Mesenchymal stem cell (in vitro differentiated cells and primary cell): ENCODE measurements at regions not wholly inside any gene's neighbourhood (a gene's known extent, or its start where the extent isn't known, plus 50 kb on each side); places are given as distances from the start of the nearest gene placed in this dataset.

Experiments used
- DNase-seq: peaks from one replicate; pipeline ENCODE4 v3.0.0-alpha.2; 2013
- H2AFZ ChIP-seq: one replicate; pipeline ENCODE4 v1.6.1; 2013; ENCODE audit warnings: low read depth, mild to moderate bottlenecking, control low read depth, inconsistent platforms, low read length, moderate library complexity
- H2AK5ac ChIP-seq: 2 replicates; pipeline ENCODE4 v1.6.1; 2013; ENCODE audit warnings: low read length, moderate library complexity, mild to moderate bottlenecking, inconsistent platforms; ENCODE audit not compliant: severe bottlenecking
- H2BK120ac ChIP-seq: one replicate; pipeline ENCODE4 v1.6.1; 2013; ENCODE audit warnings: low read depth, mild to moderate bottlenecking, inconsistent platforms, low read length, moderate library complexity
- H2BK12ac ChIP-seq, 2 experiments: one replicate each; pipeline ENCODE4 v1.6.1; 2013; ENCODE audit warnings: inconsistent platforms in 2 of 2, low read length in 2 of 2, mild to moderate bottlenecking in 2 of 2, moderate library complexity in 2 of 2, control low read depth in 1 of 2
- H2BK15ac ChIP-seq: one replicate; pipeline ENCODE4 v1.6.1; 2013; ENCODE audit warnings: mild to moderate bottlenecking, low read depth, inconsistent platforms; ENCODE audit not compliant: poor library complexity, severe bottlenecking
- H2BK5ac ChIP-seq: 2 replicates; pipeline ENCODE4 v1.6.1; 2013; ENCODE audit warnings: low read depth, mild to moderate bottlenecking, low read length, control low read depth, inconsistent platforms; ENCODE audit not compliant: poor library complexity, severe bottlenecking
- H3K14ac ChIP-seq, 2 experiments: one replicate each; pipeline ENCODE4 v1.6.1; 2013; ENCODE audit warnings: inconsistent platforms in 2 of 2, low read length in 2 of 2, control low read depth in 1 of 2, mild to moderate bottlenecking in 1 of 2, moderate library complexity in 1 of 2
- H3K18ac ChIP-seq, 2 experiments: one replicate each; pipeline ENCODE4 v1.6.1; 2013; ENCODE audit warnings: inconsistent platforms in 2 of 2, low read length in 2 of 2, control low read depth in 1 of 2, low read depth in 1 of 2, mild to moderate bottlenecking in 1 of 2
- H3K23ac ChIP-seq, 2 experiments: one replicate each; pipeline ENCODE4 v1.6.1; 2013; ENCODE audit warnings: inconsistent platforms in 2 of 2, low read length in 2 of 2, mild to moderate bottlenecking in 2 of 2, moderate library complexity in 2 of 2, control low read depth in 1 of 2
- H3K27ac ChIP-seq: 2 replicates; pipeline ENCODE4 v1.5.1; 2013; ENCODE audit warnings: mild to moderate bottlenecking, moderate library complexity, low read length, control low read depth, inconsistent platforms; ENCODE audit not compliant: poor library complexity, severe bottlenecking
- H3K27me3 ChIP-seq, 2 experiments: 2 replicates each; pipeline versions ENCODE4 v1.6.1 to v1.7.0; 2013; ENCODE audit warnings: low read length in 2 of 2, mild to moderate bottlenecking in 2 of 2, moderate library complexity in 2 of 2, control low read depth in 1 of 2, inconsistent platforms in 1 of 2; ENCODE audit not compliant: control insufficient read depth in 1 of 2, insufficient read depth in 1 of 2
- H3K36me3 ChIP-seq, 2 experiments: 2 replicates each; pipeline versions ENCODE4 v1.6.1 to v1.7.0; 2013; ENCODE audit warnings: low read length in 2 of 2, control low read depth in 1 of 2, inconsistent platforms in 1 of 2, low read depth in 1 of 2, mild to moderate bottlenecking in 1 of 2; ENCODE audit not compliant: insufficient read depth in 2 of 2, control insufficient read depth in 1 of 2
- H3K4ac ChIP-seq, 2 experiments: one replicate each; pipeline ENCODE4 v1.6.1; 2013; ENCODE audit warnings: inconsistent platforms in 2 of 2, low read length in 2 of 2, mild to moderate bottlenecking in 2 of 2, moderate library complexity in 2 of 2, control low read depth in 1 of 2, low read depth in 1 of 2
- H3K4me1 ChIP-seq: 2 replicates; pipeline ENCODE4 v1.6.1; 2013; ENCODE audit warnings: low read depth, low read length, control low read depth; ENCODE audit not compliant: control insufficient read depth, insufficient read depth
- H3K4me2 ChIP-seq: 2 replicates; pipeline ENCODE4 v1.6.1; 2013; ENCODE audit warnings: low read length, mild to moderate bottlenecking, inconsistent platforms; ENCODE audit not compliant: poor library complexity, severe bottlenecking
- H3K4me3 ChIP-seq, 2 experiments: 2 replicates each; pipeline versions ENCODE4 v1.5.1 to v1.7.0; 2013; ENCODE audit warnings: low read length in 2 of 2, mild to moderate bottlenecking in 2 of 2, control low read depth in 1 of 2, low read depth in 1 of 2; ENCODE audit not compliant: insufficient read depth in 1 of 2
- H3K79me1 ChIP-seq: replicated peaks from 2 replicates; pipeline ENCODE4 v1.6.1; 2013; ENCODE audit warnings: mild to moderate bottlenecking, control low read depth, low read length, inconsistent platforms; ENCODE audit not compliant: poor library complexity, severe bottlenecking
- H3K9ac ChIP-seq: 2 replicates; pipeline ENCODE4 v1.7.0; 2013; ENCODE audit warnings: mild to moderate bottlenecking, low read length, moderate library complexity
- H3K9me3 ChIP-seq: 2 replicates; pipeline ENCODE4 v1.7.0; 2013; ENCODE audit warnings: mild to moderate bottlenecking, low read length; ENCODE audit not compliant: control insufficient read depth
- H4K8ac ChIP-seq: one replicate; pipeline ENCODE4 v1.6.1; 2013; ENCODE audit warnings: inconsistent platforms, mild to moderate bottlenecking, low read length, moderate library complexity
- H4K91ac ChIP-seq: one replicate; pipeline ENCODE4 v1.6.1; 2013; ENCODE audit warnings: mild to moderate bottlenecking, low read length, inconsistent platforms
- WGBS: methylation state at CpG from one replicate; pipeline ENCODE4 v1.1.7; 2013; ENCODE audit warnings: mixed read lengths; 5-methylcytosine and 5-hydroxymethylcytosine counted together

DNA sequence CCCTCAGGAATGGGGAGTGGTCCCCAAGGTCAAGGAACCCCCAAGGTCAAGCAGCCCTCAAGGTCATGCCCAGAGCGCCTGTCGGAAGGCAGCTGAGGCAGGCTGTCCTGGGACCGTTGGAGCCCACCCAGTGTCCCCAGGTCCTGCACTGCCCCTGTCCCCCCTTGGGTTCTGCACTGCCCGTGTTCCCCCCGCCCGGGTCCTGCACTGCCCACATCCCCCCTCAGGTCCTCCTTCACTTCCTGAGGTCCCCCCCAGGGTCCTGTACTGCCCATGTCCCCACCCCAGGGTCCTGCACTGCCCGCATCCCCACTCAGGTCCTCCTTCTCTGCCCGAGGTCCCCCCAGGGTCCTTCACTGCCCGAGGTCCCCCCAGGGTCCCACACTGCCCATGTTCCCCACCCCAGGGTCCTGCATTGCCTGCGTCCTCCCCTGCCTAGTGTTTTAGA is 1073.0 kb downstream of the BRD1 start:
- Histone ChIP-seq H3K4ac (no peak overlapping the region), H2AK5ac (no peak overlapping the region), H3K36me3 (no peaks in the 10 kb centered on the region), H3K27me3 (no peaks in the 10 kb centered on the region), H4K8ac (no peak overlapping the region), H3K79me1 (no peaks in the 10 kb centered on the region), H2BK12ac (no peak overlapping the region), H3K9ac (no peak overlapping the region), H2AFZ (no peak overlapping the region), H3K4me1 (peaks cover 2% of the 10 kb centered on the region), H2BK15ac (no peak overlapping the region), H4K91ac (no peak overlapping the region), H3K4me2 (no peak overlapping the region), H3K23ac (no peak overlapping the region), H3K14ac (no peak overlapping the region), H3K9me3 (no peaks in the 10 kb centered on the region), H3K18ac (no peak overlapping the region), H2BK5ac (no peak overlapping the region), H3K27ac (no peak overlapping the region), H3K4me3 (no peak overlapping the region), H2BK120ac (no peak overlapping the region)
- DNase-seq, result no peak
- WGBS, result 87% methylated on average over 7 of the region's 10 CpGs

- Histone ChIP-seq H2BK12ac (no peak overlapping the region), H4K91ac (peak overlapping the region; percentile 43), H2BK15ac (no peak overlapping the region), H3K4me2 (no peak overlapping the region), H3K4me1 (peaks cover 2% of the 10 kb centered on the region), H3K9me3 (no peaks in the 10 kb centered on the region), H3K27ac (no peak overlapping the region), H3K18ac (no peak overlapping the region), H2AFZ (no peak overlapping the region), H3K4ac (no peak overlapping the region), H3K27me3 (no peaks in the 10 kb centered on the region), H4K8ac (no peak overlapping the region), H2BK5ac (no peak overlapping the region), H3K79me1 (no peaks in the 10 kb centered on the region), H3K4me3 (no peak overlapping the region), H2BK120ac (no peak overlapping the region), H3K14ac (no peak overlapping the region), H3K36me3 (no peaks in the 10 kb centered on the region), H3K23ac (no peak overlapping the region), H3K9ac (no peak overlapping the region), H2AK5ac (no peak overlapping the region)
- 87% methylated on average over 25 of the region's 25 CpGs for WGBS
- DNase-seq, result no peak
Observed at GRCh38 chr22:48753752-48754517, 1073.7 kb downstream of the BRD1 start.

GRCh38 chr22:48753381-48753730 is 1074.3 kb downstream of the BRD1 start:
- no peaks in the 10 kb centered on the region for H3K9me3 ChIP-seq
- WGBS, result 85% methylated on average over 10 of the region's 10 CpGs
- no peak overlapping the region for H3K23ac ChIP-seq
- no peak overlapping the region for H3K4me2 ChIP-seq
- H2BK12ac ChIP-seq, result no peak overlapping the region
- H3K14ac ChIP-seq, result no peak overlapping the region
- no peak overlapping the region for H4K91ac ChIP-seq
- peaks cover 2% of the 10 kb centered on the region for H3K4me1 ChIP-seq
- H3K79me1 ChIP-seq, result no peaks in the 10 kb centered on the region
- H4K8ac ChIP-seq, result no peak overlapping the region
- H2BK15ac ChIP-seq, result no peak overlapping the region
- DNase-seq, result no peak
- H2BK120ac ChIP-seq, result no peak overlapping the region
- no peaks in the 10 kb centered on the region for H3K36me3 ChIP-seq
- no peak overlapping the region for H3K9ac ChIP-seq
- H2BK5ac ChIP-seq, result no peak overlapping the region
- no peaks in the 10 kb centered on the region for H3K27me3 ChIP-seq
- no peak overlapping the region for H2AK5ac ChIP-seq
- H3K4me3 ChIP-seq, result peak overlapping the region in 1 of 2 experiments; percentile 6
- H2AFZ ChIP-seq, result no peak overlapping the region
- H3K18ac ChIP-seq, result no peak overlapping the region
- no peak overlapping the region for H3K27ac ChIP-seq
- H3K4ac ChIP-seq, result no peak overlapping the region

GRCh38 chr22:48752451-48753380 is 1075.0 kb downstream of the BRD1 start:
- Histone ChIP-seq H3K14ac (no peak overlapping the region), H3K79me1 (no peaks in the 10 kb centered on the region), H2AK5ac (no peak overlapping the region), H3K36me3 (no peaks in the 10 kb centered on the region), H3K9me3 (no peaks in the 10 kb centered on the region), H2BK5ac (no peak overlapping the region), H3K4ac (no peak overlapping the region), H3K4me3 (no peak overlapping the region), H3K27me3 (no peaks in the 10 kb centered on the region), H4K8ac (no peak overlapping the region), H2BK12ac (no peak overlapping the region), H3K23ac (no peak overlapping the region), H2BK15ac (no peak overlapping the region), H2BK120ac (no peak overlapping the region), H3K4me2 (no peak overlapping the region), H3K4me1 (peaks cover 2% of the 10 kb centered on the region), H3K18ac (no peak overlapping the region), H3K9ac (no peak overlapping the region), H3K27ac (no peak overlapping the region), H4K91ac (no peak overlapping the region), H2AFZ (no peak overlapping the region)
- no peak for DNase-seq
- 86% methylated on average over 20 of the region's 22 CpGs for WGBS
